DND-41 (cell line): ENCODE measurements at regions not wholly inside any gene's neighbourhood (a gene's known extent, or its start where the extent isn't known, plus 50 kb on each side); places are given as distances from the start of the nearest gene placed in this dataset.

Source experiments
- ATAC-seq: fragments of 200-7000 bp; cut with Tn5 transposase; 3 replicates; pipeline ENCODE4 v1.9.1; 2021; ENCODE audit warnings: low read depth; ENCODE audit not compliant: insufficient read depth
- DNase-seq: peaks from one replicate; pipeline ENCODE4 v3.0.0-alpha.2; 2020
- H2AFZ ChIP-seq: 2 replicates; pipeline ENCODE4 v1.6.0; 2012; ENCODE audit warnings: low read depth, low read length
- H3K27ac ChIP-seq: 2 replicates; pipeline ENCODE4 v1.5.1; 2012; ENCODE audit warnings: low read length, inconsistent platforms
- H3K27me3 ChIP-seq: fragments of 200-600 bp; sonication (generic); 2 replicates; pipeline ENCODE4 v1.6.0; 2012; ENCODE audit warnings: low read length, mild to moderate bottlenecking, inconsistent platforms; ENCODE audit not compliant: insufficient read depth, poor library complexity
- H3K36me3 ChIP-seq: 2 replicates; pipeline ENCODE4 v1.5.1; 2012; ENCODE audit warnings: low read length, inconsistent platforms; ENCODE audit not compliant: insufficient read depth
- H3K4me1 ChIP-seq: 2 replicates; pipeline ENCODE4 v1.5.1; 2012; ENCODE audit warnings: mild to moderate bottlenecking, low read length; ENCODE audit not compliant: insufficient read depth
- H3K4me2 ChIP-seq: 2 replicates; pipeline ENCODE4 v1.6.0; 2012; ENCODE audit warnings: mild to moderate bottlenecking, moderate library complexity, low read length, inconsistent platforms; ENCODE audit not compliant: insufficient read depth
- H3K4me3 ChIP-seq, 2 experiments: fragments of 200-600 bp in 1 of 2; shearing (Covaris generic) in 1 of 2; 2 replicates each; pipeline ENCODE4 v1.5.1; 2012 to 2016; ENCODE audit warnings: inconsistent platforms in 2 of 2, low read length in 2 of 2, mild to moderate bottlenecking in 2 of 2, low read depth in 1 of 2, moderate library complexity in 1 of 2
- H3K79me2 ChIP-seq: 2 replicates; pipeline ENCODE4 v1.6.0; 2012; ENCODE audit warnings: low read length, inconsistent platforms; ENCODE audit not compliant: insufficient read depth
- H3K9ac ChIP-seq: 2 replicates; pipeline ENCODE4 v1.6.0; 2012; ENCODE audit warnings: low read depth, mild to moderate bottlenecking, inconsistent platforms, low read length, moderate library complexity
- H3K9me3 ChIP-seq: 2 replicates; pipeline ENCODE4 v1.5.1; 2012; ENCODE audit warnings: low read length, moderate library complexity, mild to moderate bottlenecking, inconsistent platforms; ENCODE audit not compliant: insufficient read depth, severe bottlenecking
- H4K20me1 ChIP-seq: 2 replicates; pipeline ENCODE4 v1.6.0; 2012; ENCODE audit warnings: low read length; ENCODE audit not compliant: insufficient read depth
- CTCF ChIP-seq: IDR thresholded peaks from 2 replicates; pipeline ENCODE4 v1.5.1; 2012; ENCODE audit warnings: borderline replicate concordance, low read length, moderate library complexity, mild to moderate bottlenecking; ENCODE audit not compliant: poor library complexity, severe bottlenecking; ENCODE audit errors: extremely low read depth
- EZH2 ChIP-seq: IDR thresholded peaks from 3 replicates; pipeline ENCODE4 v1.6.1; 2012; ENCODE audit warnings: borderline replicate concordance, low read depth, mild to moderate bottlenecking, moderate library complexity, low read length, inconsistent platforms; ENCODE audit not compliant: severe bottlenecking

- H3K79me2 ChIP-seq = no peaks in the 10 kb centered on the region
- H3K27ac ChIP-seq = no peak overlapping the region
- peaks cover 4% of the 10 kb centered on the region for H3K27me3 ChIP-seq
- ATAC-seq (no peak), DNase-seq (no peak)
- TF ChIP-seq CTCF = no peak
- TF ChIP-seq EZH2 = no peak
- no peak overlapping the region for H3K4me3 ChIP-seq
- H3K4me2 ChIP-seq = no peak overlapping the region
- H2AFZ ChIP-seq = no peak overlapping the region
- no peaks in the 10 kb centered on the region for H3K4me1 ChIP-seq
- no peak overlapping the region for H3K9ac ChIP-seq
- no peaks in the 10 kb centered on the region for H4K20me1 ChIP-seq
- no peaks in the 10 kb centered on the region for H3K9me3 ChIP-seq
- no peaks in the 10 kb centered on the region for H3K36me3 ChIP-seq
Measured at GRCh38 chr2:219939647-219940046, 312.2 kb downstream of the SLC4A3 start.

GRCh38 chr2:219944866-219945265 lies 317.4 kb downstream of the SLC4A3 start:
- H3K27ac ChIP-seq = no peak overlapping the region
- no peak for TF ChIP-seq EZH2
- TF ChIP-seq CTCF = no peak
- no peak overlapping the region for H2AFZ ChIP-seq
- no peaks in the 10 kb centered on the region for H3K36me3 ChIP-seq
- H3K4me1 ChIP-seq = no peaks in the 10 kb centered on the region
- H3K4me2 ChIP-seq = no peak overlapping the region
- no peak for ATAC-seq
- no peak overlapping the region for H3K4me3 ChIP-seq
- H3K27me3 ChIP-seq = peaks cover 4% of the 10 kb centered on the region
- H4K20me1 ChIP-seq = no peaks in the 10 kb centered on the region
- no peak for DNase-seq
- H3K9me3 ChIP-seq = no peaks in the 10 kb centered on the region
- H3K9ac ChIP-seq = no peak overlapping the region
- no peaks in the 10 kb centered on the region for H3K79me2 ChIP-seq

GRCh38 chr2:219946021-219946420 lies 318.6 kb downstream of the SLC4A3 start:
- ATAC-seq (no peak), DNase-seq (no peak)
- TF ChIP-seq CTCF (no peak), EZH2 (no peak)
- no peaks in the 10 kb centered on the region for H3K9me3 ChIP-seq
- H3K36me3 ChIP-seq = no peaks in the 10 kb centered on the region
- H3K79me2 ChIP-seq = no peaks in the 10 kb centered on the region
- H3K4me1 ChIP-seq = no peaks in the 10 kb centered on the region
- H3K4me3 ChIP-seq = no peak overlapping the region
- H3K4me2 ChIP-seq = no peak overlapping the region
- no peaks in the 10 kb centered on the region for H3K27me3 ChIP-seq
- no peak overlapping the region for H3K9ac ChIP-seq
- no peak overlapping the region for H3K27ac ChIP-seq
- no peak overlapping the region for H2AFZ ChIP-seq
- H4K20me1 ChIP-seq = no peaks in the 10 kb centered on the region

- no peak for ATAC-seq
- Histone ChIP-seq H3K36me3 (no peaks in the 10 kb centered on the region), H3K4me3 (no peak overlapping the region)
Measured at GRCh38 chr2:219946529-219946928, 319.1 kb downstream of the SLC4A3 start.

More at GRCh38 chr2:219946529-219946928, 319.1 kb downstream of the SLC4A3 start:
- TF ChIP-seq CTCF (no peak), EZH2 (no peak)
- H3K9me3 ChIP-seq = no peaks in the 10 kb centered on the region
- no peak for DNase-seq
- H3K27me3 ChIP-seq = no peaks in the 10 kb centered on the region
- no peaks in the 10 kb centered on the region for H3K4me1 ChIP-seq
- H4K20me1 ChIP-seq = no peaks in the 10 kb centered on the region
- no peak overlapping the region for H3K4me2 ChIP-seq
- no peak overlapping the region for H3K27ac ChIP-seq
- H3K9ac ChIP-seq = no peak overlapping the region
- no peaks in the 10 kb centered on the region for H3K79me2 ChIP-seq
- no peak overlapping the region for H2AFZ ChIP-seq
